HG03159 (cell line): ENCODE measurements at regions not wholly inside any gene's neighbourhood (a gene's known extent, or its start where the extent isn't known, plus 50 kb on each side); places are given as distances from the start of the nearest gene placed in this dataset.

ENCODE experiments used
- ATAC-seq: cut with Tn5 transposase; IDR thresholded peaks from one replicate; pipeline ENCODE4 v1.9.1; 2021; ENCODE audit warnings: mild to moderate bottlenecking, moderate library complexity; ENCODE audit not compliant: unreplicated experiment

GRCh38 chr14:101186992-101187815, 283.7 kb upstream of the RTL1 start:
- no peak for ATAC-seq

GRCh38 chr14:101187816-101188570, 284.5 kb upstream of the RTL1 start:
- ATAC-seq = no peak

GRCh38 chr14:101188571-101188915, 285.0 kb upstream of the RTL1 start:
- ATAC-seq = no peak

GRCh38 chr14:101189266-101189665, 285.7 kb upstream of the RTL1 start:
- ATAC-seq = no peak

GRCh38 chr14:101189962-101190560, 286.5 kb upstream of the RTL1 start:
- no peak for ATAC-seq

GRCh38 chr14:101191101-101191720, 287.7 kb upstream of the RTL1 start:
- no peak for ATAC-seq

GRCh38 chr14:101191721-101192660, 288.5 kb upstream of the RTL1 start:
- no peak for ATAC-seq

- no peak for ATAC-seq
Measured at GRCh38 chr14:101192661-101193000, 289.1 kb upstream of the RTL1 start.

- no peak for ATAC-seq
Measured at GRCh38 chr14:101193106-101193844, 289.8 kb upstream of the RTL1 start.

- ATAC-seq = no peak
Measured at GRCh38 chr14:101193845-101194372, 290.4 kb upstream of the RTL1 start.

- ATAC-seq = no peak
Measured at GRCh38 chr14:101194373-101195308, 291.1 kb upstream of the RTL1 start.

- no peak for ATAC-seq
Measured at GRCh38 chr14:101195309-101195901, 291.9 kb upstream of the RTL1 start.

GRCh38 chr14:101196051-101196712, 292.7 kb upstream of the RTL1 start:
- ATAC-seq = no peak

GRCh38 chr14:101196795-101197590, 293.5 kb upstream of the RTL1 start:
- ATAC-seq = no peak

GRCh38 chr14:101197595-101198397, 294.3 kb upstream of the RTL1 start:
- no peak for ATAC-seq
